ENCODE measurements at regions not wholly inside any gene's neighbourhood (a gene's known extent, or its start where the extent isn't known, plus 50 kb on each side); places are given as distances from the start of the nearest gene placed in this dataset.

GRCh38 chr1:98054786-98055185, 134.0 kb upstream of the DPYD start:
- H3K27me3 Mint-ChIP-seq, result peaks cover 89% of the 10 kb centered on the region
- peaks cover 27 to 67% of the 10 kb centered on the region in 2 experiments for H3K27me3 ChIP-seq (ENCODE audit: control insufficient read depth in 1 of 2, insufficient read depth in 2 of 2, low read length in 2 of 2)
- peaks cover 0 to 10% of the 10 kb centered on the region in 2 experiments for H3K9me3 ChIP-seq (ENCODE audit: control insufficient read depth in 1 of 2, insufficient read depth in 1 of 2, low read length in 2 of 2)
- no peak overlapping the region for H3K27ac ChIP-seq (ENCODE audit: low read depth in 1 of 2, low read length in 2 of 2)
- intact Hi-C loops (cut with DNase I, micrococcal nuclease), result loop anchor here (1.0 to 10.0 kb wide), 4 partner anchors 387 to 1087 kb away; no protein-coding TSS in a partner anchor
- no peak overlapping the region for H3K4me3 ChIP-seq (ENCODE audit: low read length)
- no peaks in the 10 kb centered on the region for H3K9me3 Mint-ChIP-seq
- H3K4me1 ChIP-seq (ENCODE audit: insufficient read depth, low read length), result peaks cover 15% of the 10 kb centered on the region
- H3K36me3 Mint-ChIP-seq (ENCODE audit: low read depth), result no peaks in the 10 kb centered on the region
- ChIA-PET POLR2A (interaction anchor here (0.7 kb wide), 1 partner anchor 1068 kb away, joined by 4 read pairs; no protein-coding TSS in a partner anchor), CTCF (interaction anchor here (1.5 kb wide), 1 partner anchor 17 kb away, joined by 3 read pairs; no protein-coding TSS in a partner anchor)
- TF ChIP-seq, protein P1, sequence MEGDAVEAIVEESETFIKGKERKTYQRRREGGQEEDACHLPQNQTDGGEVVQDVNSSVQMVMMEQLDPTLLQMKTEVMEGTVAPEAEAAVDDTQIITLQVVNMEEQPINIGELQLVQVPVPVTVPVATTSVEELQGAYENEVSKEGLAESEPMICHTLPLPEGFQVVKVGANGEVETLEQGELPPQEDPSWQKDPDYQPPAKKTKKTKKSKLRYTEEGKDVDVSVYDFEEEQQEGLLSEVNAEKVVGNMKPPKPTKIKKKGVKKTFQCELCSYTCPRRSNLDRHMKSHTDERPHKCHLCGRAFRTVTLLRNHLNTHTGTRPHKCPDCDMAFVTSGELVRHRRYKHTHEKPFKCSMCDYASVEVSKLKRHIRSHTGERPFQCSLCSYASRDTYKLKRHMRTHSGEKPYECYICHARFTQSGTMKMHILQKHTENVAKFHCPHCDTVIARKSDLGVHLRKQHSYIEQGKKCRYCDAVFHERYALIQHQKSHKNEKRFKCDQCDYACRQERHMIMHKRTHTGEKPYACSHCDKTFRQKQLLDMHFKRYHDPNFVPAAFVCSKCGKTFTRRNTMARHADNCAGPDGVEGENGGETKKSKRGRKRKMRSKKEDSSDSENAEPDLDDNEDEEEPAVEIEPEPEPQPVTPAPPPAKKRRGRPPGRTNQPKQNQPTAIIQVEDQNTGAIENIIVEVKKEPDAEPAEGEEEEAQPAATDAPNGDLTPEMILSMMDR (IDR thresholded peaks at IDR 0.05), result no peak
- DNase-seq, result no peak
- no peak overlapping the region for H3K4me3 Mint-ChIP-seq
- no peak for ATAC-seq (ENCODE audit: poor library complexity)
- peaks cover 21% of the 10 kb centered on the region for H3K4me1 Mint-ChIP-seq (ENCODE audit: low read depth)
- H3K27ac Mint-ChIP-seq, result no peak overlapping the region
- H3K36me3 ChIP-seq (ENCODE audit: insufficient read depth, low read length), result no peaks in the 10 kb centered on the region

DNA sequence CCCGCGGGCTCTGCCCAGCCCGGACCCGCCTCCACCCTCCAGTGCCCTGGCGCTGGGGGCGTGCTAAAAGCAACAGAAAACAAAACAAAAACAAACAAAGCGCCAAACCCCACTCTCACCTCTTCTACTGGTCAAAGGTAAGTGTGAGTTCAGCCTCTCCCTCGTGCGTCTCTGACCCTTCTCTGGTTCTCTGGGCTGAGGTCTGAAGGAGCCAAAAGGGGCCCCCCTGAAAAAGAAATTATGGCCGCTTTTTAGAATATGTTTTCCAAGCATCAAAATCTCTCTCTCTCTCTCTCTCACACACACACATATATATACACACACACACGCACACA, 133.5 kb upstream of the DPYD start:
- ChIA-PET CTCF (interaction anchor here (1.5 kb wide), 1 partner anchor 18 kb away, joined by 3 read pairs; no protein-coding TSS in a partner anchor), POLR2A (interaction anchor here (0.6 to 0.7 kb wide), 2 partner anchors 1068 to 1090 kb away, joined by 3 to 4 read pairs; no protein-coding TSS in a partner anchor)
- Mint-ChIP-seq H3K27me3 (peaks cover 94% of the 10 kb centered on the region), H3K4me1 (ENCODE audit: low read depth) (peaks cover 25% of the 10 kb centered on the region), H3K36me3 (ENCODE audit: low read depth) (no peaks in the 10 kb centered on the region), H3K9me3 (no peaks in the 10 kb centered on the region), H3K4me3 (peak overlapping the region; percentile 21), H3K27ac (no peak overlapping the region)
- Histone ChIP-seq H3K27ac (ENCODE audit: low read depth in 1 of 2, low read length in 2 of 2) (no peak overlapping the region), H3K27me3 (ENCODE audit: control insufficient read depth in 1 of 2, insufficient read depth in 2 of 2, low read length in 2 of 2) (peaks cover 32 to 67% of the 10 kb centered on the region in 2 experiments), H3K4me3 (ENCODE audit: low read length) (no peak overlapping the region), H3K9me3 (ENCODE audit: control insufficient read depth in 1 of 2, insufficient read depth in 1 of 2, low read length in 2 of 2) (peaks cover 0 to 12% of the 10 kb centered on the region in 2 experiments), H3K36me3 (ENCODE audit: insufficient read depth, low read length) (no peaks in the 10 kb centered on the region), H3K4me1 (ENCODE audit: insufficient read depth, low read length) (peaks cover 17% of the 10 kb centered on the region)
- intact Hi-C loops (cut with DNase I, micrococcal nuclease), result loop anchor here (1.0 to 10.0 kb wide), 4 partner anchors 387 to 1087 kb away; no protein-coding TSS in a partner anchor
- TF ChIP-seq, protein P1 (IDR thresholded peaks at IDR 0.05), result peak; percentile 31
- no peak for ATAC-seq (ENCODE audit: poor library complexity)
- DNase-seq, result no peak

DNA sequence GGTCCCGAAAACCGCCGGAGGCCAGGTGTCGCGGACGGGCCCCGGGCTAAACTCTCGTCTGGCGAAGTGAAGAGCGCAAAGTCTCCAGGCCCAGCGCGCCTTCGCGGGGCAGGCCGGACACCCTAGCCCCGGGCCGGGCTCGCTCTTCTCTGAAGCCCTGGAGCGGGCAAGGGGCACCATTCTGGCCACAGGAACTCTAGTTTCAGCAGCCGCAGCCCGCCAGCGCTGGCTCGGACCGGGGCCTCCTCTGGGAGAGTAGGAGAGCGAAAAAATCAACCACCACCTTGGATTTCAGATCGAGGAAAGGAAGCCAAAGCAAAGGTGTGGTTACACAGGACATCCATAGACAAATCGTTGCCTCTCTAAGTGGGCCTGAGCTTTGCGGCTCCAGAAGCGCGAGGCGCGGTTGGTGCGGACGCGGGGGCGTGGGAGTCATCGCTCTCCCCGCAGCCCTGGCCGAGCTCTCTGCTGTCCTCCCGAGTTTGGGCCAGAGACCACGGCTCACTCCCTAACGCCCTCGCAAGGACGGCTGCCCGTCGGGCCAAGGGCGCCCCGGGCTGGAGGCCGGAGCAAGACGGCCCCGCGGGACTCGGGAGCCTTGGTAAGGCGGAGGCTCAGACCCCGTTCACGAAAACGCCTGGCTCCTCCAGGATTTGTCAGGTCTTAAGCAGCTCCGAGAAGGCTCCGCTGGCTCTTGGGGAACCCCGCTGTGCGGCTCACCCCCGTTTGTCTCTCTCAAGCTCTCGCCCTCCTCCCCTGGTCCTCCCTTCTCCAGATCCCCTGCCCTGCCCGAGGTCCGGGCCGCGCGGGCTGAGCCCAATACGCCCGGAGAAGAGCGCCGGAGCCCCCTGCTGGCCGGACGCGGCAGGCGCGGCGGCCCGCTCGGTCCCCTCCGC, 132.9 kb upstream of the DPYD start:
- Mint-ChIP-seq H3K4me1 (ENCODE audit: low read depth) (peaks cover 31% of the 10 kb centered on the region), H3K4me3 (peak overlapping the region; percentile 67), H3K27me3 (peaks cover 95% of the 10 kb centered on the region), H3K27ac (no peak overlapping the region), H3K36me3 (ENCODE audit: low read depth) (no peaks in the 10 kb centered on the region), H3K9me3 (no peaks in the 10 kb centered on the region)
- ChIA-PET CTCF (interaction anchor here (1.5 kb wide), 1 partner anchor 18 kb away, joined by 3 read pairs; no protein-coding TSS in a partner anchor), POLR2A (interaction anchor here (0.6 kb wide), 1 partner anchor 1089 kb away, joined by 3 read pairs; no protein-coding TSS in a partner anchor)
- ATAC-seq (ENCODE audit: poor library complexity), result peak; percentile 88
- H3K4me1 ChIP-seq (ENCODE audit: insufficient read depth, low read length), result peaks cover 22% of the 10 kb centered on the region
- peaks cover 0 to 14% of the 10 kb centered on the region in 2 experiments for H3K9me3 ChIP-seq (ENCODE audit: control insufficient read depth in 1 of 2, insufficient read depth in 1 of 2, low read length in 2 of 2)
- peak overlapping the region; percentile 47 for H3K4me3 ChIP-seq (ENCODE audit: low read length)
- DNase-seq, result peak in 13 of 14 experiments; percentile 23 to 76 (median 46)
- no peak overlapping the region for H3K27ac ChIP-seq (ENCODE audit: low read depth in 1 of 2, low read length in 2 of 2)
- H3K36me3 ChIP-seq (ENCODE audit: insufficient read depth, low read length), result no peaks in the 10 kb centered on the region
- TF ChIP-seq, protein P1 (IDR thresholded peaks at IDR 0.05), result peak; percentile 85
- intact Hi-C loops (cut with DNase I, micrococcal nuclease), result loop anchor here (1.0 to 10.0 kb wide), 4 partner anchors 386 to 1086 kb away; no protein-coding TSS in a partner anchor
- H3K27me3 ChIP-seq (ENCODE audit: control insufficient read depth in 1 of 2, insufficient read depth in 2 of 2, low read length in 2 of 2), result peaks cover 38 to 72% of the 10 kb centered on the region in 2 experiments

Data from CD4-positive, alpha-beta T cell (primary cell).